ENCODE measurements at regions not wholly inside any gene's neighbourhood (a gene's known extent, or its start where the extent isn't known, plus 50 kb on each side); places are given as distances from the start of the nearest gene placed in this dataset.

GRCh38 chr1:55968661-55969060 is 610.7 kb downstream of the PLPP3 start:
- H3K27ac ChIP-seq (ENCODE audit: low read depth in 1 of 2, low read length in 2 of 2), result no peak overlapping the region
- no peak overlapping the region for H3K4me3 ChIP-seq (replicated peaks in 1 of 3; ENCODE audit: low read depth in 2 of 3, low read length in 3 of 3)
- H3K79me2 ChIP-seq (ENCODE audit: insufficient read depth, low read length), result no peaks in the 10 kb centered on the region
- H3K9me3 Mint-ChIP-seq, result peaks cover 0 to 4% (median 2%) of the 10 kb centered on the region in 7 donors
- H3K27ac Mint-ChIP-seq, result no peak overlapping the region
- H3K4me3 Mint-ChIP-seq, result no peak overlapping the region
- peaks cover 6% of the 10 kb centered on the region for H3K4me1 Mint-ChIP-seq
- TF ChIP-seq CTCF (IDR thresholded peaks at IDR 0.05), result no peak
- no peak overlapping the region for H3K4me2 ChIP-seq (replicated peaks; ENCODE audit: extremely low read depth, low read length, poor library complexity, severe bottlenecking)
- H3K36me3 Mint-ChIP-seq, result no peaks in the 10 kb centered on the region
- DNase-seq, result no peak
- no peak overlapping the region for H3K9ac ChIP-seq (ENCODE audit: insufficient read depth, low read length, poor library complexity, severe bottlenecking)
- no peaks in the 10 kb centered on the region for H3K36me3 ChIP-seq (replicated peaks in 1 of 2; ENCODE audit: control insufficient read depth in 1 of 2, insufficient read depth in 2 of 2, low read length in 2 of 2)
- H2AFZ ChIP-seq (ENCODE audit: insufficient read depth, low read depth, low read length, poor library complexity, severe bottlenecking), result no peak overlapping the region
- intact Hi-C loops (cut with micrococcal nuclease), result no loop called here
- no peaks in the 10 kb centered on the region for H3K9me3 ChIP-seq (replicated peaks in 1 of 2; ENCODE audit: control insufficient read depth in 1 of 2, insufficient read depth in 1 of 2, low read length in 2 of 2)
- peaks cover 0 to 5% (median 0%) of the 10 kb centered on the region in 3 donors for H3K27me3 Mint-ChIP-seq (ENCODE audit: low read depth in 3 of 3)
- 45% methylated on average over 2 of the region's 7 CpGs for WGBS (ENCODE audit: insufficient coverage)
- H4K20me1 ChIP-seq (ENCODE audit: insufficient read depth, low read length), result no peaks in the 10 kb centered on the region
- no peaks in the 10 kb centered on the region for H3K4me1 ChIP-seq (ENCODE audit: control insufficient read depth in 1 of 2, insufficient read depth in 2 of 2, low read length in 2 of 2)
- no peaks in the 10 kb centered on the region for H3K27me3 ChIP-seq (ENCODE audit: control insufficient read depth in 2 of 2, insufficient read depth in 2 of 2, low read length in 2 of 2)

GRCh38 chr1:55965981-55966461 is 613.3 kb downstream of the PLPP3 start:
- H3K4me1 Mint-ChIP-seq, result peaks cover 6% of the 10 kb centered on the region
- no peak overlapping the region for H2AFZ ChIP-seq (ENCODE audit: insufficient read depth, low read depth, low read length, poor library complexity, severe bottlenecking)
- no peak for TF ChIP-seq CTCF (IDR thresholded peaks at IDR 0.05)
- no peaks in the 10 kb centered on the region for H3K36me3 ChIP-seq (replicated peaks in 1 of 2; ENCODE audit: control insufficient read depth in 1 of 2, insufficient read depth in 2 of 2, low read length in 2 of 2)
- H3K4me3 ChIP-seq (replicated peaks in 1 of 3; ENCODE audit: low read depth in 2 of 3, low read length in 3 of 3), result no peak overlapping the region
- no peak overlapping the region for H3K4me3 Mint-ChIP-seq
- H3K9ac ChIP-seq (ENCODE audit: insufficient read depth, low read length, poor library complexity, severe bottlenecking), result no peak overlapping the region
- WGBS (ENCODE audit: insufficient coverage), result 0% methylated on average over 3 of the region's 5 CpGs
- no peak overlapping the region for H3K27ac ChIP-seq (ENCODE audit: low read depth in 1 of 2, low read length in 2 of 2)
- no peaks in the 10 kb centered on the region for H3K27me3 ChIP-seq (ENCODE audit: control insufficient read depth in 2 of 2, insufficient read depth in 2 of 2, low read length in 2 of 2)
- no peak overlapping the region for H3K4me2 ChIP-seq (replicated peaks; ENCODE audit: extremely low read depth, low read length, poor library complexity, severe bottlenecking)
- peaks cover 0 to 4% (median 0%) of the 10 kb centered on the region in 7 donors for H3K9me3 Mint-ChIP-seq
- H3K4me1 ChIP-seq (ENCODE audit: control insufficient read depth in 1 of 2, insufficient read depth in 2 of 2, low read length in 2 of 2), result no peaks in the 10 kb centered on the region
- H3K27me3 Mint-ChIP-seq (ENCODE audit: low read depth in 3 of 3), result peaks cover 0 to 5% (median 4%) of the 10 kb centered on the region in 3 donors
- no peaks in the 10 kb centered on the region for H3K79me2 ChIP-seq (ENCODE audit: insufficient read depth, low read length)
- H3K9me3 ChIP-seq (replicated peaks in 1 of 2; ENCODE audit: control insufficient read depth in 1 of 2, insufficient read depth in 1 of 2, low read length in 2 of 2), result no peaks in the 10 kb centered on the region
- no peak for DNase-seq
- H3K36me3 Mint-ChIP-seq, result no peaks in the 10 kb centered on the region
- H3K27ac Mint-ChIP-seq, result no peak overlapping the region
- no peaks in the 10 kb centered on the region for H4K20me1 ChIP-seq (ENCODE audit: insufficient read depth, low read length)
- intact Hi-C loops (cut with micrococcal nuclease), result no loop called here

All from CD14-positive monocyte (primary cell).